Right lobe of liver (tissue), 4 donors: ENCODE measurements at regions not wholly inside any gene's neighbourhood (a gene's known extent, or its start where the extent isn't known, plus 50 kb on each side); places are given as distances from the start of the nearest gene placed in this dataset.

Source experiments
- POLR2A ChIP-seq: fragments of 450-650 bp; IDR thresholded peaks from one replicate; pipeline ENCODE4 v1.6.1; 2017; ENCODE audit warnings: antibody characterized with exemption, mild to moderate bottlenecking
- TF ChIP-seq, protein P1 (sequence below), 4 donors: fragments of 200-600 bp in 3 of 4; fragments of 450-650 bp in 1 of 4; IDR thresholded peaks; one replicate each; pipeline versions ENCODE4 v1.5.1 to v1.8.0; 2016 to 2022; ENCODE audit warnings: antibody characterized with exemption in 4 of 4, mild to moderate bottlenecking in 2 of 4
- donor health status: DM: no; HTN: no; CAD: no.
- donor health status: DM: no; HTN: no; CAD: no.
- donor health status: DM: no; HTN: yes; CAD: no.

DNA sequence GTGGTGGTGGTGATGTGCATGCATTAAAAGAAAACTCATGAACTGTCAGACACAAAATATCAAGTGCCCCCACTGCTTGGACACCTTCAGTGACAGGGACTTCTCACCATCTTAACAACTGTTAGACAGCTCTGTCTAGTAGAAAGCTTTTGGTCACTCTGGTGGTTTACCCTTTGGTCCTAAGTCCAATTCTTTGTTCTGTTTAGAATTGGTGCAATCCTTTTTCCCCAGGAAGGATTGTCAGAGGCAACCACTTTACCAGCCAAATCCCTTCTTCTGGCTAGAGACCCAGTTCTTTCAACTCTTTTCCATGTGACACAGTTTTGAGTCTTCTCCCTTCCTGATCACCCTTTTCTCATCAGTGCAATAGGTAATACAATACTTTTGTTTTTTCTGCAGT lies 140.2 kb downstream of the SEC61B start:
- TF ChIP-seq, protein P1, sequence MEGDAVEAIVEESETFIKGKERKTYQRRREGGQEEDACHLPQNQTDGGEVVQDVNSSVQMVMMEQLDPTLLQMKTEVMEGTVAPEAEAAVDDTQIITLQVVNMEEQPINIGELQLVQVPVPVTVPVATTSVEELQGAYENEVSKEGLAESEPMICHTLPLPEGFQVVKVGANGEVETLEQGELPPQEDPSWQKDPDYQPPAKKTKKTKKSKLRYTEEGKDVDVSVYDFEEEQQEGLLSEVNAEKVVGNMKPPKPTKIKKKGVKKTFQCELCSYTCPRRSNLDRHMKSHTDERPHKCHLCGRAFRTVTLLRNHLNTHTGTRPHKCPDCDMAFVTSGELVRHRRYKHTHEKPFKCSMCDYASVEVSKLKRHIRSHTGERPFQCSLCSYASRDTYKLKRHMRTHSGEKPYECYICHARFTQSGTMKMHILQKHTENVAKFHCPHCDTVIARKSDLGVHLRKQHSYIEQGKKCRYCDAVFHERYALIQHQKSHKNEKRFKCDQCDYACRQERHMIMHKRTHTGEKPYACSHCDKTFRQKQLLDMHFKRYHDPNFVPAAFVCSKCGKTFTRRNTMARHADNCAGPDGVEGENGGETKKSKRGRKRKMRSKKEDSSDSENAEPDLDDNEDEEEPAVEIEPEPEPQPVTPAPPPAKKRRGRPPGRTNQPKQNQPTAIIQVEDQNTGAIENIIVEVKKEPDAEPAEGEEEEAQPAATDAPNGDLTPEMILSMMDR (IDR thresholded peaks at IDR 0.05) = no peak
- TF ChIP-seq POLR2A = no peak
